Endodermal cell (in vitro differentiated cells): ENCODE measurements at regions not wholly inside any gene's neighbourhood (a gene's known extent, or its start where the extent isn't known, plus 50 kb on each side); places are given as distances from the start of the nearest gene placed in this dataset.

ENCODE experiments used
- DNase-seq: peaks from one replicate; pipeline ENCODE4 v3.0.0-alpha.2; 2017
- H3K27ac ChIP-seq: 2 replicates; pipeline ENCODE4 v1.5.1; 2013; ENCODE audit warnings: mild to moderate bottlenecking, low read depth, low read length, moderate library complexity
- H3K27me3 ChIP-seq: 2 replicates; pipeline ENCODE4 v1.6.1; 2013; ENCODE audit warnings: mild to moderate bottlenecking, low read length, moderate library complexity; ENCODE audit not compliant: insufficient read depth, control insufficient read depth, poor library complexity, severe bottlenecking
- H3K36me3 ChIP-seq: 2 replicates; pipeline ENCODE4 v1.7.0; 2013; ENCODE audit warnings: mild to moderate bottlenecking, low read length, moderate library complexity; ENCODE audit not compliant: control insufficient read depth, insufficient read depth
- H3K4me1 ChIP-seq: one replicate; pipeline ENCODE4 v1.7.0; 2013; ENCODE audit warnings: low read length; ENCODE audit not compliant: control insufficient read depth, insufficient read depth
- H3K4me3 ChIP-seq: 2 replicates; pipeline ENCODE4 v1.5.1; 2013; ENCODE audit warnings: mild to moderate bottlenecking, low read length, moderate library complexity
- H3K9ac ChIP-seq: 2 replicates; pipeline ENCODE4 v1.6.1; 2013; ENCODE audit warnings: mild to moderate bottlenecking, low read length, moderate library complexity; ENCODE audit not compliant: poor library complexity, severe bottlenecking; ENCODE audit errors: extremely low read depth
- H3K9me3 ChIP-seq: 2 replicates; pipeline ENCODE4 v1.6.1; 2013; ENCODE audit warnings: mild to moderate bottlenecking, low read length, moderate library complexity; ENCODE audit not compliant: control insufficient read depth
- H3K27ac Mint-ChIP-seq: 2 replicates; pipeline ENCODE4 v1.8.0; 2020; ENCODE audit warnings: mixed read lengths
- H3K27me3 Mint-ChIP-seq: 2 replicates; pipeline ENCODE4 v1.8.0; 2021; ENCODE audit warnings: mild to moderate bottlenecking, mixed read lengths; ENCODE audit not compliant: insufficient read depth
- H3K36me3 Mint-ChIP-seq: 2 replicates; pipeline ENCODE4 v1.8.0; 2020; ENCODE audit warnings: low read depth, mixed read lengths
- H3K4me1 Mint-ChIP-seq: 2 replicates; pipeline ENCODE4 v1.8.0; 2020; ENCODE audit warnings: mixed read lengths
- H3K4me3 Mint-ChIP-seq: 2 replicates; pipeline ENCODE4 v1.8.0; 2020; ENCODE audit warnings: mild to moderate bottlenecking, moderate library complexity, mixed read lengths
- H3K9me3 Mint-ChIP-seq: 2 replicates; pipeline ENCODE4 v1.8.0; 2020; ENCODE audit warnings: mild to moderate bottlenecking, mixed read lengths
- CTCF ChIP-seq: fragments of 200-600 bp; sonication (generic); conservative IDR thresholded peaks from 2 replicates; pipeline ENCODE4 v1.5.0; 2021; ENCODE audit warnings: antibody characterized with exemption, mild to moderate bottlenecking
- WGBS, 2 experiments: methylation state at CpG; one replicate each; pipeline versions ENCODE4 v1.1.5 to v1.1.7; 2013; ENCODE audit warnings: missing lambda C conversion rate in 2 of 2, mixed read lengths in 1 of 2; ENCODE audit not compliant: insufficient coverage in 1 of 2, insufficient read length in 1 of 2; 5-methylcytosine and 5-hydroxymethylcytosine counted together

DNA sequence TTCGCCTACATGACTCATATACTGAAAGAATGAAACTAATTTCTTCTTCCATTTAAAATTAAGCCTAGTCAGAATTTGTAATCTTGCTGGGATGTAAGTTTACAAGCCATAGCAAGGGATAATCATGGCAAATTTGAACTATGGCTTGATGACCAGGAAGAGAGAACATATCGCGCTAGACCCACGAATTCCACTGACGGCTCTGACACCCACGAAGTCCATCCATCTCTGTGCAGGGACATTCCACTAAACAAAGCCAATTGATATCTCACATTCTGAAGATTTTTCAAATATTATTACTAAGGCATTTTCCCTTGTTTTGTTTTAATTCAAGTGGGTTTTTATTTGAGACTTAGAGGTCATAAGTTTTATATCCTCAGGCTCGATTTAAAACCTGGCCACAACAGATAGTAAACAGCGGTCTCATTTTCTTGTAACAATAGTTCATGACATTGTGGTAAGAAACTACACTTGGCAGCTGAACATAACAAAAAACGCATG, 113.0 kb downstream of the QPCT start:
- Mint-ChIP-seq H3K36me3 (no peaks in the 10 kb centered on the region), H3K9me3 (no peaks in the 10 kb centered on the region), H3K4me3 (no peak overlapping the region), H3K27me3 (no peaks in the 10 kb centered on the region), H3K27ac (no peak overlapping the region), H3K4me1 (peaks cover 23% of the 10 kb centered on the region)
- no peak for TF ChIP-seq CTCF
- no peak overlapping the region for H3K27ac ChIP-seq
- no peaks in the 10 kb centered on the region for H3K36me3 ChIP-seq
- no peak overlapping the region for H3K9ac ChIP-seq
- no peaks in the 10 kb centered on the region for H3K4me1 ChIP-seq
- no peaks in the 10 kb centered on the region for H3K27me3 ChIP-seq
- WGBS, 2 experiments, result 91 to 93% methylated on average over 3 to 9 of the region's 9 CpGs
- no peak for DNase-seq
- H3K4me3 ChIP-seq, result no peak overlapping the region
- no peaks in the 10 kb centered on the region for H3K9me3 ChIP-seq

GRCh38 chr2:37458133-37458532, 113.7 kb downstream of the QPCT start:
- no peak overlapping the region for H3K4me3 Mint-ChIP-seq
- no peaks in the 10 kb centered on the region for H3K36me3 ChIP-seq
- no peaks in the 10 kb centered on the region for H3K9me3 Mint-ChIP-seq
- no peaks in the 10 kb centered on the region for H3K27me3 ChIP-seq
- H3K27ac ChIP-seq, result no peak overlapping the region
- H3K4me1 ChIP-seq, result no peaks in the 10 kb centered on the region
- no peak overlapping the region for H3K27ac Mint-ChIP-seq
- no peaks in the 10 kb centered on the region for H3K27me3 Mint-ChIP-seq
- H3K9me3 ChIP-seq, result peaks cover 1% of the 10 kb centered on the region
- no peak overlapping the region for H3K4me3 ChIP-seq
- DNase-seq, result no peak
- 100% methylated on average over 2 of the region's 2 CpGs; no CpG with 5 or more reads in 1 of the 2 experiments for WGBS, 2 experiments
- no peaks in the 10 kb centered on the region for H3K36me3 Mint-ChIP-seq
- no peak for TF ChIP-seq CTCF
- H3K4me1 Mint-ChIP-seq, result peaks cover 23% of the 10 kb centered on the region
- H3K9ac ChIP-seq, result no peak overlapping the region

- 93% methylated on average over 3 of the region's 3 CpGs; no CpG with 5 or more reads in 1 of the 2 experiments for WGBS, 2 experiments
- peaks cover 28% of the 10 kb centered on the region for H3K4me1 Mint-ChIP-seq
- no peaks in the 10 kb centered on the region for H3K36me3 Mint-ChIP-seq
- H3K27ac ChIP-seq, result no peak overlapping the region
- H3K9me3 ChIP-seq, result peaks cover 5% of the 10 kb centered on the region
- TF ChIP-seq CTCF, result no peak
- H3K27me3 ChIP-seq, result no peaks in the 10 kb centered on the region
- no peak overlapping the region for H3K4me3 Mint-ChIP-seq
- no peaks in the 10 kb centered on the region for H3K27me3 Mint-ChIP-seq
- no peaks in the 10 kb centered on the region for H3K9me3 Mint-ChIP-seq
- H3K4me1 ChIP-seq, result no peaks in the 10 kb centered on the region
- no peak overlapping the region for H3K9ac ChIP-seq
- no peaks in the 10 kb centered on the region for H3K36me3 ChIP-seq
- DNase-seq, result no peak
- H3K27ac Mint-ChIP-seq, result no peak overlapping the region
- H3K4me3 ChIP-seq, result no peak overlapping the region
These were observed 114.9 kb downstream of the QPCT start for GRCh38 chr2:37459095-37459981.
